Breast epithelium (tissue), 3 donors: ENCODE measurements at regions not wholly inside any gene's neighbourhood (a gene's known extent, or its start where the extent isn't known, plus 50 kb on each side); places are given as distances from the start of the nearest gene placed in this dataset.

ENCODE experiments used
- CTCF ChIP-seq, 3 donors: fragments of 450-650 bp; IDR thresholded peaks; one replicate each; pipeline ENCODE4 v1.5.1; 2016 to 2017; ENCODE audit warnings: antibody characterized with exemption in 3 of 3, mild to moderate bottlenecking in 3 of 3, moderate library complexity in 3 of 3
- POLR2AphosphoS5 ChIP-seq, 3 donors: sonication (generic); formaldehyde crosslinking; IDR thresholded peaks; one replicate each; pipeline ENCODE4 v1.6.1; 2017; ENCODE audit warnings: antibody characterized with exemption in 3 of 3

- TF ChIP-seq CTCF (IDR thresholded peaks at IDR 0.05) (no peak), POLR2AphosphoS5 (IDR thresholded peaks at IDR 0.05) (no peak)
These were observed 57.5 kb downstream of the MYCN start for GRCh38 chr2:15997728-15998280.
